Thyroid gland (tissue), 4 donors: ENCODE measurements at regions not wholly inside any gene's neighbourhood (a gene's known extent, or its start where the extent isn't known, plus 50 kb on each side); places are given as distances from the start of the nearest gene placed in this dataset.

Experiments used
- CTCF ChIP-seq, 6 experiments: fragments of 200-600 bp in 3 of 6; fragments of 450-650 bp in 3 of 6; sonication (generic) in 3 of 6; IDR thresholded peaks; one replicate each; pipeline ENCODE4 v1.5.1; 2016 to 2019; ENCODE audit warnings: antibody characterized with exemption in 6 of 6, mild to moderate bottlenecking in 2 of 6, inconsistent platforms in 1 of 6, moderate library complexity in 1 of 6
- POLR2A ChIP-seq, 2 donors: fragments of 450-650 bp; IDR thresholded peaks; one replicate each; pipeline ENCODE4 v1.6.1; 2017; ENCODE audit warnings: antibody characterized with exemption in 2 of 2, mild to moderate bottlenecking in 2 of 2, moderate library complexity in 1 of 2

- TF ChIP-seq CTCF (IDR thresholded peaks at IDR 0.05) (no peak), POLR2A (IDR thresholded peaks at IDR 0.05) (no peak)
These were observed 67.1 kb upstream of the ZMYND8 start for GRCh38 chr20:47423586-47423985.
